ENCODE measurements at regions not wholly inside any gene's neighbourhood (a gene's known extent, or its start where the extent isn't known, plus 50 kb on each side); places are given as distances from the start of the nearest gene placed in this dataset.

DNA sequence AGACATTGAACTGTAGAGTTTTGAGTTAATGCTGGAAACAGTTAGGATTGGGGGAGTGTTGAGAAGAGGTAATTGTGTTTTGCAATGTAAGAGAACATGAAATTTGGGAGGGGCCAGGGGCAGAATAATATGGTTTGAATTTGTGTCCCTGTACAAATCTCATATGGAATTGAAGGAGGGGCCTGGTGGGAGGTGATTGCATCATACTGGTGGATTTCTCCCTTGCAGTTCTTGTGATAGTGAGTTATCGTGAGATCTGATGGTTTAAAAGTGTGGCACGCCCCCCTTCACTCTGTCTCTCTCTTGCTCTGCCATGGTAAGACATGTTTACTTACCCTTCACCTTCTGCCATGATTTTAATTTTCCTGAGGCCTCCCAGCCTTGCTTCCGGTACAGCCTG is 876.0 kb upstream of the FBXO33 start:
- TF ChIP-seq, protein P1, sequence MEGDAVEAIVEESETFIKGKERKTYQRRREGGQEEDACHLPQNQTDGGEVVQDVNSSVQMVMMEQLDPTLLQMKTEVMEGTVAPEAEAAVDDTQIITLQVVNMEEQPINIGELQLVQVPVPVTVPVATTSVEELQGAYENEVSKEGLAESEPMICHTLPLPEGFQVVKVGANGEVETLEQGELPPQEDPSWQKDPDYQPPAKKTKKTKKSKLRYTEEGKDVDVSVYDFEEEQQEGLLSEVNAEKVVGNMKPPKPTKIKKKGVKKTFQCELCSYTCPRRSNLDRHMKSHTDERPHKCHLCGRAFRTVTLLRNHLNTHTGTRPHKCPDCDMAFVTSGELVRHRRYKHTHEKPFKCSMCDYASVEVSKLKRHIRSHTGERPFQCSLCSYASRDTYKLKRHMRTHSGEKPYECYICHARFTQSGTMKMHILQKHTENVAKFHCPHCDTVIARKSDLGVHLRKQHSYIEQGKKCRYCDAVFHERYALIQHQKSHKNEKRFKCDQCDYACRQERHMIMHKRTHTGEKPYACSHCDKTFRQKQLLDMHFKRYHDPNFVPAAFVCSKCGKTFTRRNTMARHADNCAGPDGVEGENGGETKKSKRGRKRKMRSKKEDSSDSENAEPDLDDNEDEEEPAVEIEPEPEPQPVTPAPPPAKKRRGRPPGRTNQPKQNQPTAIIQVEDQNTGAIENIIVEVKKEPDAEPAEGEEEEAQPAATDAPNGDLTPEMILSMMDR (IDR thresholded peaks at IDR 0.05): no peak
- TF ChIP-seq POLR2A (IDR thresholded peaks at IDR 0.05): no peak
